Breast epithelium (tissue), 3 donors: ENCODE measurements at regions not wholly inside any gene's neighbourhood (a gene's known extent, or its start where the extent isn't known, plus 50 kb on each side); places are given as distances from the start of the nearest gene placed in this dataset.
"Not testable (repeated sequence)": the region's sequence is repeated elsewhere in the genome, so short reads cannot be mapped to it uniquely, and the experiment has no call there.

Experiments used
- CTCF ChIP-seq, 3 donors: fragments of 450-650 bp; IDR thresholded peaks; one replicate each; pipeline ENCODE4 v1.5.1; 2016 to 2017; ENCODE audit warnings: antibody characterized with exemption in 3 of 3, mild to moderate bottlenecking in 3 of 3, moderate library complexity in 3 of 3
- POLR2A ChIP-seq: fragments of 450-650 bp; IDR thresholded peaks from one replicate; pipeline ENCODE4 v1.6.1; 2016; ENCODE audit warnings: antibody characterized with exemption, mild to moderate bottlenecking, moderate library complexity

GRCh38 chr17:70746574-70746973 is 577.2 kb downstream of the KCNJ2 start:
- TF ChIP-seq CTCF (IDR thresholded peaks at IDR 0.05); POLR2A: not testable (repeated sequence)
